IMR-90 (cell line): ENCODE measurements at regions not wholly inside any gene's neighbourhood (a gene's known extent, or its start where the extent isn't known, plus 50 kb on each side); places are given as distances from the start of the nearest gene placed in this dataset.

Experiments used
- ATAC-seq: fragments of 200-7000 bp; cut with Tn5 transposase; 2 replicates; pipeline ENCODE4 v1.9.1; 2020; ENCODE audit warnings: low read depth, mild to moderate bottlenecking, moderate library complexity
- BruUV-seq: library from RNA; stranded (reverse); fragments of 400-500 nt; replicated peaks from 2 replicates; lab custom pipeline; 2021; lab: Mats Ljungman, UMichigan
- CTCF ChIA-PET: fragments of 300-600 bp; formaldehyde crosslinking; extraction: SDS; loops from one replicate; lab custom pipeline; 2021; ENCODE audit warnings: antibody characterized with exemption; lab: Yijun Ruan, JAX
- POLR2A ChIA-PET: fragments of 300-600 bp; sonication (Branson Sonifier 250); formaldehyde crosslinking; loops from one replicate; lab custom pipeline; 2022; ENCODE audit warnings: antibody characterized with exemption; ENCODE audit not compliant: unreplicated experiment; lab: Charles Lee
- DNase-seq: peaks from one replicate; pipeline ENCODE4 v3.0.0; 2013
- H2AFZ ChIP-seq: replicated peaks from 2 replicates; pipeline ENCODE3; 2013; ENCODE audit warnings: low read length, mild to moderate bottlenecking; ENCODE audit not compliant: poor library complexity
- H2AK5ac ChIP-seq: 2 replicates; pipeline ENCODE4 v1.6.1; 2013; ENCODE audit warnings: low read depth, low read length, inconsistent platforms
- H2AK9ac ChIP-seq: replicated peaks from 2 replicates; pipeline ENCODE3; 2013; ENCODE audit warnings: mild to moderate bottlenecking, low read depth, low read length, moderate library complexity; ENCODE audit not compliant: poor library complexity
- H2BK120ac ChIP-seq: 2 replicates; pipeline ENCODE4 v1.6.1; 2013; ENCODE audit warnings: low read depth, low read length, inconsistent platforms
- H2BK15ac ChIP-seq: 3 replicates; pipeline ENCODE4 v1.6.1; 2013; ENCODE audit warnings: low read depth, low read length, inconsistent platforms
- H2BK20ac ChIP-seq: 2 replicates; pipeline ENCODE4 v1.6.1; 2013; ENCODE audit warnings: low read depth, mild to moderate bottlenecking, inconsistent platforms, low read length, moderate library complexity
- H2BK5ac ChIP-seq: 2 replicates; pipeline ENCODE4 v1.6.1; 2013; ENCODE audit warnings: mild to moderate bottlenecking, low read depth, low read length, inconsistent platforms; ENCODE audit not compliant: poor library complexity, severe bottlenecking
- H3K14ac ChIP-seq: replicated peaks from 2 replicates; pipeline ENCODE4 v1.6.1; 2013; ENCODE audit warnings: low read depth, low read length, inconsistent platforms
- H3K18ac ChIP-seq: 2 replicates; pipeline ENCODE4 v1.6.1; 2013; ENCODE audit warnings: low read depth, low read length, control low read depth
- H3K23ac ChIP-seq: 2 replicates; pipeline ENCODE4 v1.6.1; 2013; ENCODE audit warnings: low read depth, low read length, inconsistent platforms
- H3K27ac ChIP-seq: 2 replicates; pipeline ENCODE4 v1.5.1; 2013; ENCODE audit warnings: mild to moderate bottlenecking, control low read depth, low read length; ENCODE audit not compliant: insufficient read depth
- H3K27me3 ChIP-seq: 2 replicates; pipeline ENCODE4 v1.6.1; 2013; ENCODE audit warnings: low read length; ENCODE audit not compliant: control insufficient read depth, insufficient read depth
- H3K36me3 ChIP-seq: 2 replicates; pipeline ENCODE4 v1.6.1; 2013; ENCODE audit warnings: low read length, mixed read lengths; ENCODE audit not compliant: control insufficient read depth, insufficient read depth
- H3K4ac ChIP-seq: 2 replicates; pipeline ENCODE4 v1.6.1; 2013; ENCODE audit warnings: low read depth, low read length, inconsistent platforms
- H3K4me1 ChIP-seq: 2 replicates; pipeline ENCODE4 v1.6.1; 2013; ENCODE audit warnings: low read length, mixed read lengths; ENCODE audit not compliant: control insufficient read depth, insufficient read depth
- H3K4me2 ChIP-seq: 2 replicates; pipeline ENCODE4 v1.6.1; 2013; ENCODE audit warnings: low read depth, mild to moderate bottlenecking, control low read depth, low read length, moderate library complexity
- H3K4me3 ChIP-seq: 2 replicates; pipeline ENCODE4 v1.5.1; 2013; ENCODE audit warnings: low read depth, mild to moderate bottlenecking, control low read depth, low read length, moderate library complexity; ENCODE audit not compliant: insufficient read depth
- H3K56ac ChIP-seq: 2 replicates; pipeline ENCODE4 v1.6.1; 2013; ENCODE audit warnings: low read length, inconsistent platforms; ENCODE audit not compliant: insufficient read depth; ENCODE audit errors: extremely low read depth
- H3K79me1 ChIP-seq, 2 experiments: 2 replicates each; pipeline ENCODE4 v1.6.1; 2013; ENCODE audit warnings: low read length in 2 of 2, inconsistent platforms in 1 of 2, low read depth in 1 of 2
- H3K9ac ChIP-seq: 2 replicates; pipeline ENCODE4 v1.6.1; 2013; ENCODE audit warnings: low read depth, low read length, control low read depth
- H3K9me1 ChIP-seq: 2 replicates; pipeline ENCODE4 v1.6.1; 2013; ENCODE audit warnings: low read length, inconsistent platforms; ENCODE audit not compliant: insufficient read depth
- H3K9me3 ChIP-seq: 2 replicates; pipeline ENCODE4 v1.6.1; 2013; ENCODE audit warnings: low read length; ENCODE audit not compliant: control insufficient read depth, insufficient read depth
- H4K20me1 ChIP-seq: 2 replicates; pipeline ENCODE4 v1.6.1; 2013; ENCODE audit warnings: low read length, inconsistent platforms; ENCODE audit not compliant: insufficient read depth
- H4K5ac ChIP-seq: 2 replicates; pipeline ENCODE4 v1.6.1; 2013; ENCODE audit warnings: mild to moderate bottlenecking, low read depth, low read length, control low read depth
- H4K8ac ChIP-seq, 2 experiments: 2 replicates each; pipeline ENCODE4 v1.6.1; 2013; ENCODE audit warnings: low read depth in 2 of 2, low read length in 2 of 2, control low read depth in 1 of 2, inconsistent platforms in 1 of 2
- H4K91ac ChIP-seq: 2 replicates; pipeline ENCODE4 v1.6.1; 2013; ENCODE audit warnings: low read depth, low read length, inconsistent platforms; ENCODE audit not compliant: insufficient read depth
- MXI1 ChIP-seq: IDR thresholded peaks from 2 replicates; pipeline ENCODE4 v1.6.1; 2012; ENCODE audit warnings: low read depth, mild to moderate bottlenecking, low read length, moderate library complexity, borderline replicate concordance
- WGBS, 2 experiments: methylation state at CpG; one replicate each; pipeline versions ENCODE4 v1.1.5 to v1.1.7; 2013; ENCODE audit warnings: missing lambda C conversion rate in 2 of 2; ENCODE audit not compliant: insufficient read length in 1 of 2; ENCODE audit errors: extremely low coverage in 2 of 2; 5-methylcytosine and 5-hydroxymethylcytosine counted together
- dilution Hi-C: fragments of 300-500 bp; cut with HindIII; formaldehyde crosslinking; loops from one replicate; pipeline ENCODE4 v1.14.3; 2018; ENCODE audit warnings: low sequenced_read_pairs; ENCODE audit not compliant: unreplicated experiment
- in situ Hi-C: fragments of 300-500 bp; cut with MboI; formaldehyde crosslinking; loops from 3 replicates; pipeline ENCODE4 v1.14.3; 2019; ENCODE audit warnings: low sequenced_read_pairs, inconsistent platforms, mixed read lengths
- intact Hi-C: fragments of 100-400 bp; cut with micrococcal nuclease; formaldehyde crosslinking; loops from 2 replicates; pipeline ENCODE4 v1.10.0; 2022

GRCh38 chr1:37423810-37424209 is 50.6 kb upstream of the ZC3H12A start:
- Histone ChIP-seq H2BK20ac (no peak overlapping the region), H3K27me3 (peaks cover 3% of the 10 kb centered on the region; the same call in 1 of the 2 replicates), H3K18ac (no peak overlapping the region), H3K27ac (no peak overlapping the region), H4K91ac (no peak overlapping the region), H2AK5ac (no peak overlapping the region), H3K23ac (no peak overlapping the region), H3K4ac (no peak overlapping the region), H3K36me3 (no peaks in the 10 kb centered on the region), H4K20me1 (no peaks in the 10 kb centered on the region), H3K9me1 (no peaks in the 10 kb centered on the region), H3K56ac (no peak overlapping the region), H2BK120ac (no peak overlapping the region), H3K4me3 (no peak overlapping the region), H4K5ac (no peak overlapping the region), H2AK9ac (no peak overlapping the region), H3K79me1 (no peaks in the 10 kb centered on the region), H4K8ac (no peak overlapping the region), H3K4me2 (no peak overlapping the region), H3K14ac (no peak overlapping the region), H3K9ac (no peak overlapping the region), H3K4me1 (no peaks in the 10 kb centered on the region), H2BK15ac (no peak overlapping the region), H2AFZ (no peak overlapping the region), H3K9me3 (no peaks in the 10 kb centered on the region), H2BK5ac (no peak overlapping the region)
- no TSS peak for BruUV-seq
- in situ Hi-C loops: no loop called here
- dilution Hi-C loops: no loop called here
- ChIA-PET POLR2A (no interaction called here), CTCF (interaction anchor here (0.6 kb wide), 1 partner anchor 898 kb away, joined by 3 read pairs; no protein-coding TSS in a partner anchor)
- no peak for TF ChIP-seq MXI1
- intact Hi-C loops: no loop called here
- DNase-seq: no peak
- WGBS, 2 experiments: 100% methylated on average over 2 of the region's 9 CpGs; no CpG with 5 or more reads in 1 of the 2 experiments
- no peak for ATAC-seq
